ENCODE measurements at regions not wholly inside any gene's neighbourhood (a gene's known extent, or its start where the extent isn't known, plus 50 kb on each side); places are given as distances from the start of the nearest gene placed in this dataset.

DNA sequence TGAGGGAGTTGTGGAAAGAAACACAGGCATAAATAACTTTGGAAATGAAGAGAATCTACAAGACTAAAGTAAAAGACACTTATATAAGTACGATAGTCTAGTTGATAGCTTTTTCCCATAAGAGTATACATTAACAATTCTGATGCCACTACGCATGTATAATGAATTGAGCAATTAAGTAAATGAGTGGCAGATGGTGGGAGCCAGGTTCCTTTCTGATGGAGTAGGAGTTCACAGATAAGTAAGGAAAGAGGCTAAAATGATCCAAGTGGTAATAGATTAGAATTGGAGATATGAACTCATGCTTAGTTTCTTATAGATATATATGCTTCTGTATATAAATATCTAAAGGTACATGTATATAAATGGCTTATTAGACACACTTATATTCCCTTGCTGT is 368.3 kb downstream of the FAM181B start:
- DNase-seq = no peak

DNA sequence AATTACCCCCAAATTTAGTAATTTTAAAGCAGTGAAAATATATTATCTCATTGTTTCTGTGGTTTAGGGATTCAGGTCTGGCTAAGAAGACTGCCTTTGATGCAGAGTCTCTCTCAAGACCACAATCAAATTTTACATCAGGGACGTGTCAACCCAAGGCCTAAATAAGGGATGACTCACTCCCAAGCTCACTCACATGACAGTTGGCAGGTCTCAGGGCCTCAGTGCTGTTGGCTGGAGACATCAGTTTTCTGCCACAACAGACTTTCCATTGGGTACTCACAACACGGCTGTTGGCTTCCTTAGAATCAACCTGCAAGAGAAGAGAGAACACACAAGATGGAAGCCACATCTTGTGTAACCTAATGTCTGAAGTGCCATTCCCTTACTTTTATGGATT is 377.3 kb downstream of the FAM181B start:
- no peak for DNase-seq

DNA sequence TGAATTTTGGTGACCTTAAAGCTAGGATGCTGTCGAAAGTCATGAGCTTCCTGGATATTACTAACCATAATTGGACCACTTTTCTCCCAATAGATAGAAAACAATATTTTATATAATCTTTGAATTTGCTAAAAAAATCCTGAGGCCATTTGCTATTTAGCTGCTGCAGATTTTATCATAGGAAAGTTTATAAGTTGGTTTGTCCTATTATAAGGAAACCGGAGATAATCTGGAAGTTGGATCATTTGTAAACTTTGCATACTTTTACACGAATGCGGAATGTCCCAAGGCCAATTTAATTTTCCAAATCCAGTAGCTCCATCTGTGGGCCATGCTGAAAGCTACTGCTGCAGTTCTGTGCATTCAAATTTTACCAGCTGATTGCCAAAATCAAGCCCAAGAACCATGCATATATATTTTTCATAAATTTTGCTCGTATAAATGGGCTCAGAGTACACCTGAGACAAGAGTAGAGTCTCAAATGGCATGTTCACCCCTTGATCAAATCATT is 378.3 kb downstream of the FAM181B start:
- DNase-seq = no peak

DNA sequence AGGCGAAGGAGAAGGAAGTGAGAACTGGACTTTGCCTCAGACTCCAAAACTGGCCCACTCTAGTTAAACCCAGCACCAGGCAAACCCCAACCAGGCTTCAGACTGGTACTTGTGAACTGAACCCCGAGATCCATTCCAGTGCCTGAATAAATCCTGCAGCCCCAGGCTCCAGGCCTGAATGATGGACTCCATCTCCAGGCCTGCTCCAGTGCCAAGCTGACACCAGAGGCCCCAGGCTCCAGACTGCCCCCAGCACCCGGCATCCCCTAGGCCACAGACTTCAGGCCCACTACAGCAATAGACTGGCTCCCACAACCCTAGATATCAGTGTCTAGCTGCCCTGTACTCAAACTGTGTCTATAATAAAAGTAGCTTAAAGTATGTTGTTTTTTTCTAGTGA is 406.8 kb downstream of the FAM181B start:
- DNase-seq = no peak

DNA sequence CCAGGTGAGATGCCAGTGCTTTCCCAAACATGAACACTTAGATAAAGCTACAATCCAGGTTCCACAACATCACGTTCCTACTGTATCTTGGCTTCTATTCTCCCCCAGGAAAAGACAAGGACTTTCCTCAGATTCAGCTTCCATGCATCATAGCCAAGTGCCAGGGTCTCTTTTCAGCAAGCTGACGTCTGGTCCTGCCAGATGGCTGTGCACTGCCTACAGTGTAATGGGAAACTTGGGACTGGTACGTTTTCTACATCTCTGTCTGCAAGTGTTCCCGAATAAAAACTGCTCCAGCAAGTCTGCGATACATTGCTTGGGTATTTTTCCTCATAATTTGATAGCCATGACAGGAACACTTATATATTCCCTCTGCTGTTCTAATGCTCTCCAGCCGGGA is 412.5 kb downstream of the FAM181B start:
- DNase-seq = no peak

DNA sequence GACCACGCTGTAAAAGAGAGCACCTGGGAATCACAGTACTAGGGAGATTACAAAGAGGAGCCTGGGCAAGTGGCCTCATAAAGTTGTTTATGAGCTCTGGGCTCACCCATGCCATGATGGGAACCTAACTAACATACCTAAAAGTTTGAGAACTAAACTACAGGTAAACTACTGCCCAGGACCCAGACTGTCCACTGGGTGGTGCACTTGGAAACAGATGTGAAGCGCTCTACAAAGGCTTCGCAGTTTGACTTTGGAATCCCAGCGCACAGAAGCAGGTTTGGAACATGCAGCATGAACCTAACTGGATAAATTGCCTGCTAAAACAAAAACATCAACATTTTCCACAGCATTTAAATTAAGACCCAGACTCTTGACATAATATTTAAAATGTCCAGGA is 418.6 kb downstream of the FAM181B start:
- peak; percentile 68 for DNase-seq

DNA sequence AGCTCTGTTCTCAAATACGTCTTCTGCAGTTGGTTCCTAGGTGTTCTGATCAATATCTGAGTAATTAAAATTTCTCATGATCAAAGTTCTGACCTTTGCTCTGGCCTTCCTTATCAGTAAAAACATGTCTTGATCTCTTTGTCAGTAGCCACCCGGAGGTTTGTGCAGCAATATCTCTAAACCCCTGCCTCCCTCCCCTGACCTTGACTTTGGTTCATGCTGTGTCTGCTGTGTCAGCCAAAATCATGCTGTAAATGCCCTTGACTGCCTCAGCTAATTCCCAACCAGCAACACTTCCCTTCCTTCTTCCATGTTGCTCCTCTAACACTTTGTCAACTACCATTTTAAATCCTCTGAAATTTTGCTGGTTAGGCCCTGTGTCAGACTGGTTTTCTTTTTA is 424.7 kb downstream of the FAM181B start:
- no peak for DNase-seq

DNA sequence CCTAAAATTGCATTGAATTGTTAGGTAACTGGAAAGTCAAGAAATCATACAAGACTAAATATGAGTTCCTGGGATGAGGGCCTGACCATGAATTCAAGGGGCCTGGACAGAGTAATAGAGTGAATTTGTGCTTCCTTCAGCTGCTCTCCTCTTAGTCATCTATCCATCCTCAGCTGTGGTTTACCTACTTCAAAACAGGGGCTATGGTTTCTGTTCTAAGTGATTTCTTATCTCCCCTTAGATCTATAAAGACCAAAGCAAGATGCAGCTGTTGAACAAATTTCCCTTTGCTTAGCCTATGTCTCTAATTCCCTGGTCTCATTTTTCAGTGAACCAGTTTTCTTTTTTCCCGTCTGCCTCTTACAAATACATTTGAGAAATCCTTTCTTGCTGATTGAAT is 428.5 kb downstream of the FAM181B start:
- DNase-seq = no peak

DNA sequence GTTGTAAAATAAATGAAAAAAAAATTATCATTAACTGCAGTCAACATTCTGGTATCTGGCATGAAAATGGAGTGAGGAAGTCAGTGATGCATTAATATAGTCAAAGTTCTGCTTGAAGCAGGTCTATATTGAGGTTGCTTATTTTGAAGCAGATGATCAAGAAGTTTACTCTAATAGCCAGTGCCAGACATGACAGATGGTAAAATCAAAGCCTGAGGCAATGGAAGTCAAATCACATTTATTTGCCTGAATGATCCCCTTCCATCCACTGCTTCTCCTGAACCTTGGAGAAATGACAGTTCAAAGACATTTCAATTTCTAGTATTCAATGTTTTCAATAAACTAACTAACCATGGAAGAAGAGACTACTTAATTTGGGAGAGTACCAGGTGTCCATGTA is 430.0 kb downstream of the FAM181B start:
- no peak for DNase-seq

DNA sequence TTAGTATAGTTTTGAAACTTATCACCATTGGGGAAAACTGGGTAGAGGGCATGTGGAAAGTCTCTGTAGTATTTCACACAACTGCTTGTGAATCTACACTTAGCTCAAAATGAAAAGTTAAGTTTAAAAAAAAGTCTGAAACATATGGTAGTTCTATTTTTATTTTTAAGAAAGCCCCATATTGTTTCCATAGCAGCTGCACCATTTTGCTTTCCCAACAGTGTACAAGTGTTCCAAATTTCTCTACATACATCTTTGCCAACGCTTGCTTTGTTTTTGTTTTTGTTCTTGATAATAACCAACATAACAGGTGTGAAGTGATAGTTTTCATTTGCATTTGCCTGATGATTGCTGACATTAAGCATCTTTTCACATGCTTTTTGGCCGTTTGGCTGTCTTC is 445.2 kb downstream of the FAM181B start:
- no peak for DNase-seq

DNA sequence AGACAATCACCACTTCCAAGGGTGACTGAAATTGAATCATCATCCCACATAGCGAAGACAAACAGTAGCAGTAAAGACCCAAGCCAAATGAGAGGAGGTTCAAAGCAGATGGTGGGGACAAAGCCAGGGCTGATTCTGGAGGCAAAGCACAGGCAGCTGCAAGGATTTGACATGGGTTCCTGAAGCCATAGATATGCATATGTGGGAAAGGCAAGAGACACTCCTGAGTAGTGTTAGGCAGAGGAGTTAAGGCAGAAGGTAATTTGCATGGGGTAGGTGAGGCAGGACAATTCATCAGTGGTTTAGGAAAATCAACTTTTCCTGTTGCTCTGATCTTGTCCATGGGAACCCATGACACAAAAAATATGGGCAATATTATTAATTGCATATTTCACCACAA is 462.8 kb downstream of the FAM181B start:
- no peak for DNase-seq

DNA sequence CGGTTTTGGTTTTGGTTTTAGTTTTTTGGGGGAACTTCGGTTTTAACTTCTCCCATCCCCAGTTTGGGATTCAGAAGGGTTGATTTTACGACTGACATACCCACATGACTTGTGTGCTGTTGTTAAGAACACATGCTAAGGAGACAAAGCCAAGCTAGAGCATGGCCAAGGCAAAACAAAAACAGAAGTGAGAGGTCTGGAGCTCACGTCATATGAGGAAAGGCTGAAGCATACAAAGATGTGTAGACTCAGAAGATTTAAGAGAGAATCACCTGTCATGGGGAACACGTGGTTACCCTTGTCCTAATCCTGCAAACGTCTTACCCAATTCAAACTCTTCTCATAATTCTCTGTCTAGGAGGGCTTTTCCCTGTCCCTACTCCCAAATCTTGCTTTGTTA is 465.0 kb downstream of the FAM181B start:
- DNase-seq = no peak

DNA sequence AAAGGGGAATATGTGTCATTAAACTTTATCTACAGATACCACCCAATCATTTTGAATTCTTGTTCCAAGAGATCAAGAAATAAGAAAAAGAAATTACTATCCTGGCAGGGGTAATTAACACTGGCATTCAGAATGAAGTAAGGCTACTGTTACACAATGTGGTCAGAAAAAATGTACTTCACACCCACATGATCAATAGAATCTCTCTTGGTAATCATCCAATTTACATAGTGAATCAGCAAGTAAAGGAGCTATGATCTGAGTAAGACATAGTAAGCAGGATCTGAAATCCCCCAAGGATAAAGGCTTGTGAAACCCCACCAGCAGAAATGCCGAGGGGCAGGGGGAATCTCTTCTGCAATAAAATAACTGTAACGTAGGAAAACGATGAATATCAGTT is 466.5 kb downstream of the FAM181B start:
- DNase-seq = no peak

DNA sequence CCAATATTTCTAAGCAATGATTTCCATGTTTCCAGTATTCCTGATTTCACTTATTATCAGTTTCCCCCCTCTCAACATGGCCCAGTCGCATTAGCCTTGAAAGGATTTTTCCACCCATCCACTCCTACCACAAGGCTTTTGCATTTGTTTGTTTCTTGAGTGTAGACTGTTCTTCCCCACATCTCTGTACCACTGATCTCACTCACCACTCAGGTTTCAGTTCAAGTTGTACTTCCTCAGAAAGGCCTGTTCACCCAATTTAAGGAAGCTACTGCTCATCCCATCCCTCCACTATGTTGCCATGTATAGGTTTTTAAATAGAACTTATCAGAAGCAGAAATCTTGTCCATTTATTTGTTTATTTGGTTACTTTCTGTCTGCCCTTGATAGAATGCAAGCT is 472.3 kb downstream of the FAM181B start:
- no peak for DNase-seq

DNA sequence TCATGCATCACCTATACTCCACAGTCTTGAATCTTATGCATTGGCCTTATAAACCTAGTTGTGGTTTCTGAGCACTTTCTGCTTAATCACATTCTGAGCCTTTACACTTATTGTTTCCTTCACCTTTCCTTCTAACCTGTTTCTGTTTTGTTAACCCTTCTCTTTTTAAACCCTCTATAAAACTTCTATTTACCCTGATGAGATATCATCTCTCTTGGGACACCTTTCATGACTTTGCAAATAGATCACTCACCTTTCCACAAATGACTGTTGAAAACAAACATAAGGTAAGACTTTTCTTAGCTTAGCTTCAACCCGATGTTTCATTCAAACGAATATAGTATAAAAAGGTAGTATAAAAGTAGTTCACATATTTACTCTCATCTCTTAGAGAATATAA is 483.6 kb downstream of the FAM181B start:
- DNase-seq = no peak

DNA sequence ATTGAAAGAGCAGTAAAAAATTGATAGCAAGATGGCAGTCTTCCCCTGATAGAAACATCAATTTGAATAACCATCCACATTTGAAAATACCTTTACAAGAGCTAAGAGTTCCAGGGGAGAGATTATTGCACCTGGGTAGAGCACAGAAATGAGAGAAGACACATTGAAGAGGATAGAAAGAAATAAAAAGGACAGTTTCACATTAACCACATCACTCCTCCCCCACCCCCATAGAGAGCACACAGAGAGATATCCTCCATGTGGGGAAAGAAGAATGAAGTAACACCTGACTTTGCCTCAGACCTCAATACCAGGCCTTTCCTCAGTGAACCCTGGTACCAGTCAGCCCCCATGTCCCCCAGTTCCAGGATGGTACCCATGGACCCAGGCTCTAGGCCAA is 486.7 kb downstream of the FAM181B start:
- no peak for DNase-seq

DNA sequence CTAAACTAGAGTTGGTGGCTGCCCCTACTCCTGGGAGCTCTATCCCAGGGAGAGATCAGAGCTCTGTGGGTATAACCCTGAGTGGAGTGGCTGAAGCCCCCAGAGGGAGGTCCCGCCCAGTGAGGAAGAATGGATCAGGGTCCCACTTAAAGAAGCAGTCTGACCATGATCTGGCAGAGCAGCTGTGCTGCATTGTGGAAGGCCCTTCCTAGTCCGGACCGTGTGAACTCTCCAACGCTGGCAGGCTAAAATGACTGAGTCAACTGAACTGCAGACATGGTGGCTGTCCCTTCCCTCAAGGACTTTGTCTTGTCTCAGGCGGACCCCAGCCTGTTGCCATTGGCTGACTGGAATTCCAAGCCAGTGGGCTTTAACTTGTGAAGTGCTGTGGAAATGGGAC is 494.2 kb downstream of the FAM181B start:
- DNase-seq = no peak

DNA sequence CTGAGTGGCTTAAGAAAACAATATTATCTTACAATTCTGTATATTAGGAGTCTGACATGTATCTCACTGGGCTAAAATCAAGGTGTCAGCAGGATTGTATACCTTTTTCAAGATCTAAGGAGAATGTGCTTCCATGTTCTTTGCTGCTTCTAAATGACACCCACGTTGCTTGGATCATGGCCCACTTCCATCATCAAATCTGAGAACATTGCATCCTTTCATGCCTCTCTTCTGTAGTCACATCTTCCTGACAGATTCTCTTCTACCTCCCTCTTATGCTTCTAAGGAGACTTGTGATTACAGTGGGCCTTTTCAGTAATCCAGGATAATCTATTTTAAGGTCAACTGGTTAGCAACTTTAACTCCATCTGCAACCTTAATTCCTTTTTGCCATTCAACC is 499.4 kb downstream of the FAM181B start:
- DNase-seq = no peak

DNA sequence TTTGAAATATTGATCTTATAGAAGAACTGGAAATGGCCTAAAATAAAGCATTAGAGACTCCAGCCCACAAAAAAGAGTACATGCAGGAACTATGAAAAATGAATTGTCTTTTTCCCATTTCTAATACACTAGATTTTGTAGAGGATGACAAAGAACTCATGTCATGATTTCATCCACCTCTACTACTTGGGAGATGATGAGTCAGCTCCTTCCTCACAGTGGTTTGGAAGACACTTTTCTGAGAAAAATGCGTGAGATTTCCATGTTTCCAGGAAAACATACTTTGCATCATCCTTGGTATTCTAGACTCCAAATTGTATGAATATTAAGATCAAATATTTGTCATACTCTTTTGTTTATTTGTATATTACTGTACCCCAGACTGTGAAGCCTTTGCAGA is 500.5 kb downstream of the FAM181B start:
- DNase-seq = no peak

DNA sequence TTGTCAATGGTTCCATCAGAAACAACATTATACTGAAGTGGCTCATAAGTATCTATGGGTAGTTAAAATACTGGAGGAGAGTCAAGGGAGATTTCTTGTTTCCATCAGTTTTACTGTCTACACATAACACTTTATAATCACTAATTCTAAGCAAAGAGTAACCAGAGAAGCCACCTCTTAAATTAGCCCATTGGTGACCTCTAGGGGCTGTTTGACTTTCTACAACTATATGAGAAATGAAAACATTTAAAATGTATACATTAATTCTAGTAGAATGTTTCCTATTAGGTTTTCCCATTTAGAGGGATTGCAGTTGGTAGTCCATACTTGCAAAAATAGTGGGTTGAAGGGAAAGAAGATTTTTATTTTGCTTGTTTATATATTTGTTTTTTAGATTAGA is 504.3 kb downstream of the FAM181B start:
- DNase-seq = peak; percentile 89

DNA sequence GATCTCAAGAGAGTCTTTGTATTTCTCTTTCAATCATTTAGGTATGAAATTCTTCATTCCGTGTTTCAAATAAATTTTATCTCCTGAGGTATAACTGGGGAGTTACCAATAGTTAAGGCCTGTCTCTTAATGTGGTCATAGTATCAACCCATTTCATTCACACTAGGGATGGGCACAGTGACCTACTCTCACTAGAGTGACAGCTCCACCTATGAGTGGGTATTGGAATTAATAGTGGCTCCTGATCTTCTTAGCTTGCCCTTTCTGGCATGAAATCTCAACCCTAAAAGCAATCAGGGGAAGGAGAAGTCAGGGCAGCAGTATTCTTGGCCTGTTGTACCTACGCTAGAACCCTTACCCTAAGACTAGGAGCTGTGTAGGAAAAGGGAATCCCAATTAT is 507.7 kb downstream of the FAM181B start:
- peak; percentile 83 for DNase-seq

DNA sequence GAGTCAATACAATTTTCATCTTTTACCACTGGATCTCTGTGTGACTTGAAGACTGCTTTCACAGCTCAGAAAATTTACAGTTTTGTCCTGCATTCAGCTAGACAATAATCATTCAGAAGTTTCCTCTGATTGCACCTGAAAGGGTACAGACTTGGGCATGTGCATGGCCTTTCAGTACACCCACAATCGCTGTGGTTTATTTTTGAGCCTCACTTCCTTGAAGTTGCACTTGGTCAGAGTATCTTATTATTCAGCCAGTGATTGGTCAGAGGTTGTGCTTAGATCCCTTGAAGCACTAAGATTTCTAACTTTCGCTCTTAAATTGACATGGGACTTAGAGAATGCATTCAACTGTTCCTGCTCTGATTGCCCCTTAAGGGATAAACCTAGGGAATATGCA is 508.2 kb downstream of the FAM181B start:
- DNase-seq = peak; percentile 56

DNA sequence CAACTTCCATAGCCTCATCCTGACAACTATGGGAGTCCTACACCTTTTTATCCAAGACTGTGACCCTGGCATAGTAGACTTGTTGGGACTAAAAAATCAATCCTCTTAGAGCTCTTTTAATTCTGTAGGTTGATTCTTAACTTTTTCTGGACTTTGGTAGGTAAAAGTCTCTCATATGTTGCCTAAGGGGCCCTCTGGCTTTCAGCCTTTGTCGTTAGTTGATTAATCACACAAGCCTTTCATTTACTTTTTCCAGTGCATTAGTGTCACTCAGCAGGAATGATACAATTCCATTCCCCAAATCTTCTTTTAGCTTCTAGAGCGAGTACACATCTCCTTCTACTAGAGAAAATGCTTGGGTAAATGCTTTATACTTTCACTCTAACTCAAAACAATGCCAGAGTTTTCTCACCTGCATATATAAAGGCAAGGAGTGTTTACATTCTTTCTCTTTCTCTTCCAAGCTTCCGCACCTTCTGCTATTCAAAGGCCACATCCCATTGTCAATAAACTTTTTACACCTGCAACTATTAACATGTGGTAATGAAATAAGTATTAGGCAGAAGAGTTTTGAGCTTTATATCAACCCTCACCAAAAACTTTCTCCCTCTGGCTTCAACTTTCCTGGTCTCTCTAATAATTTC is 516.6 kb downstream of the FAM181B start:
- peak; percentile 67 for DNase-seq

DNA sequence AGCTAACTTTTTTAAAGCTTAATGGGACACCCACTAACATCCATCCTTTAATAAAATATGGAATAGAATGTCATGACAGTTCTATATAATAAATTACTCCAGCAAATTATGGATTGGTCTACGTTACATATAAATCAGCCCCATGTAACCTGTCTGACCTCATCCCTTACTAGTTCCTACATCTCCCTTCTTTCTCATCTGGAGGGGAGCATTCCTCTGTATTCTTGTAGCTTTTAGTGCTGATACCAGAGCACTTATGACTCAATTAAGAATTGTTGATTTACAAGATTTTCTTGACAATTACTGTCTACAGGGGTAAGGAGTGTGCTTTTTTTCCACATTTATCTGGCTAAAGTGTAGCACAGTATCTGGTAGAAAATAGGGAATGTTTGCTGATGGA is 523.7 kb downstream of the FAM181B start:
- DNase-seq = no peak

DNA sequence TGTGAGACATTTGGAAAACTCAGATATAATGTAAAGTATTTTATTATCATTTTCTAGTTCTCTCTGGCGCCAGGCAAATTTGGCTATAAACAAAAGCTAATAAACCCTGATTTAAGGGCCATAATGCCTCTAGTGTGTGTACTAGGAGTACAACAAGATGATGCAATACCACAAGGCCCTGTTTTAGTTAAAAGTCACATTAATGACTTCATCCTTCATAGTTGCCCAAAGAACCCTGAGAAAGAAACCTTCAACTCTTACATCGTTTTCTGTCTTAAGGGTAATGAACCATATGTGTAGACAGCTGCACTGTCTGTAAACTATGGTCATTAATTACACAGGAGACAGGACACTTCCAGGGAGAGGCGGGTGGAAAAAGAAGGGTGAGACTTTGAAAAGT is 538.4 kb downstream of the FAM181B start:
- DNase-seq = no peak

DNA sequence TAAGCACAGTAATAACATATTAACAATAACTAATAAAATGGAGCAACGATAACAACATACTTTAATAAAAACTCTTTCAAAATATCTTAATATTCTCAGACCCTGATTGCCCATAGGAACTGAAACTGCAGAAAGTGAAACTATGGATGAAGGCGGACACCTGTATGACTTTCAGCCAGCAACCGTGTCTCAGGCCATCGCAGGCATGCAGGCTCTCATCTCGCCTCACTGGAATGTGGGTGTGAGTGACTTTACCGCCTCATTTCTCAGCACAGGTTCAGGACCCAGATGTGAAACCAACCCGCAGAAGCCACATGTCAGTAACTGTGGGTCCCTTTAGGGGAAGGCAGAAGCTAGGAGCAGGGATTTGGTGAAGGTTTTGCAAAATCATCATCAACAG is 539.1 kb downstream of the FAM181B start:
- peak; percentile 37 for DNase-seq

Measured in DMS53 (cell line).